CD4-positive, alpha-beta T cell treated with Interleukin-15 for 4 hours (primary cell): ENCODE measurements at regions not wholly inside any gene's neighbourhood (a gene's known extent, or its start where the extent isn't known, plus 50 kb on each side); places are given as distances from the start of the nearest gene placed in this dataset.
"Not testable (repeated sequence)": the region's sequence is repeated elsewhere in the genome, so short reads cannot be mapped to it uniquely, and the experiment has no call there.

Source experiments
- DNase-seq: peaks from one replicate; pipeline ENCODE4 v3.0.0-alpha.2; 2020; ENCODE audit warnings: low spot score

- DNase-seq = no peak
These were observed 116.7 kb upstream of the NPAS2 start for GRCh38 chr2:100703213-100703612.

GRCh38 chr2:100703739-100704138, 116.2 kb upstream of the NPAS2 start:
- DNase-seq = no peak

- no peak for DNase-seq
These were observed 115.8 kb upstream of the NPAS2 start for GRCh38 chr2:100704156-100704555.

GRCh38 chr2:100704711-100705110, 115.2 kb upstream of the NPAS2 start:
- DNase-seq = no peak

- no peak for DNase-seq
These were observed 112.7 kb upstream of the NPAS2 start for GRCh38 chr2:100707016-100707947.

- DNase-seq = no peak
These were observed 111.6 kb upstream of the NPAS2 start for GRCh38 chr2:100708333-100708732.

- DNase-seq = no peak
These were observed 106.8 kb upstream of the NPAS2 start for GRCh38 chr2:100713106-100713505.

- DNase-seq = not testable (repeated sequence)
These were observed 105.4 kb upstream of the NPAS2 start for GRCh38 chr2:100714396-100715010.

- DNase-seq = not testable (repeated sequence)
These were observed 104.1 kb upstream of the NPAS2 start for GRCh38 chr2:100715861-100716260.

- DNase-seq = no peak
These were observed 103.4 kb upstream of the NPAS2 start for GRCh38 chr2:100716581-100716980.

- DNase-seq = no peak
These were observed 101.8 kb upstream of the NPAS2 start for GRCh38 chr2:100718065-100718629.

GRCh38 chr2:100720445-100720844, 99.5 kb upstream of the NPAS2 start:
- DNase-seq = no peak

- DNase-seq = no peak
These were observed 98.2 kb upstream of the NPAS2 start for GRCh38 chr2:100721693-100722092.

GRCh38 chr2:100722125-100722524, 97.8 kb upstream of the NPAS2 start:
- DNase-seq = no peak

- no peak for DNase-seq
These were observed 93.1 kb upstream of the NPAS2 start for GRCh38 chr2:100726866-100727265.

- no peak for DNase-seq
These were observed 89.6 kb upstream of the NPAS2 start for GRCh38 chr2:100730290-100730868.

GRCh38 chr2:100731535-100731981, 88.4 kb upstream of the NPAS2 start:
- no peak for DNase-seq

GRCh38 chr2:100733391-100734187, 86.3 kb upstream of the NPAS2 start:
- DNase-seq = no peak

- DNase-seq = no peak
These were observed 83.6 kb upstream of the NPAS2 start for GRCh38 chr2:100736121-100736915.

GRCh38 chr2:100739735-100740432, 80.1 kb upstream of the NPAS2 start:
- no peak for DNase-seq
